DMS 273 (cell line): ENCODE measurements at regions not wholly inside any gene's neighbourhood (a gene's known extent, or its start where the extent isn't known, plus 50 kb on each side); places are given as distances from the start of the nearest gene placed in this dataset.
A peak's percentile ranks its signal among the peaks of the same experiment; 100 is the strongest.
"Not testable (repeated sequence)": the region's sequence is repeated elsewhere in the genome, so short reads cannot be mapped to it uniquely, and the experiment has no call there.

ENCODE experiments used
- DNase-seq: peaks from one replicate; lab custom pipeline; 2025; ENCODE audit not compliant: unreplicated experiment; lab: John Stamatoyannopoulos, UW

DNA sequence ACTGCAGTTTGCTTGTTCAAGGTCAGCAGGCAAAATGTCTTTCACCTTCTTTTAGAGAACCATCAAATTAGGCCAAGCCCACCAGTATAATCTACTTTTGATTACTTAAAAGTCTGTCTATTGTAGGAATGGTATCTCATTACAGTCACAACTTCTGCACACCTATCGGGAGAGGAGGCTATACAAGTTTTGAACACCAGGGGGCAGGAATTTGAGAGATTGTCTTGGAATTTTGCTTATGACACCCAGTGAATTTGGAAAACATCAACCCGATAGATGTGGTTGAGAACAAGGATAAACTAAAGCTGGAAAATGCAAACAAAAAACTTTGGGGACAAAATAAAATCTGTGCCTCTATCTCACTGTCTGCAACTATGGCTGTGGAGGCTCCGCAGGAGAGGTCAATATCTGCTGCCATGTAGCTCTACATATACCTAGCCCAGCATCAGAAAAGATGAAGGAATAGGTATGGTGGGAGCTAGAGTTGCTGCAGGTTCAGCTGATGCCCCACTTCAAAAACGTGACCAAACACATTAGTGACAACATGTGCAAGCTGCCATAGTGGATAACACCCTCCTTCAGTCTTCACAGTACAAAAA lies 1299.2 kb upstream of the SPRY2 start:
- DNase-seq: peak; percentile 48

DNA sequence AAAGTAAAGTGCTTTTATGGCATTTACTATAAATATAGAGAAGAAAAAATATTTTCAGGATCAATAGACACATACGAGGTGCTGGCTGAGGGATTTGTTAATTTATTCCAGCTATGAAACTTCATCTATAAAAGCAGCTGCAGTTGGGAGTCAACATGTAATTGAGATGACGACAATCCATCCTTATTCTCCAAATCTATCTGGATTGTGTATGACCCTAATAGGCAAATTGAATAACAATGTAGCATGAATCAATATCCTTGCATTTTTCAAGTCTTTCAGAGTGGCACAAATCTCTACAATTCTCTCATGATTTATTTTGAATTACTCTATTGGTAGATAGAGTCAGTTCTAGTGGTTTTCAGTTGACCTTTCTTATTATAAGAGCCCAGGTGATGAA lies 1296.5 kb upstream of the SPRY2 start:
- DNase-seq: no peak

DNA sequence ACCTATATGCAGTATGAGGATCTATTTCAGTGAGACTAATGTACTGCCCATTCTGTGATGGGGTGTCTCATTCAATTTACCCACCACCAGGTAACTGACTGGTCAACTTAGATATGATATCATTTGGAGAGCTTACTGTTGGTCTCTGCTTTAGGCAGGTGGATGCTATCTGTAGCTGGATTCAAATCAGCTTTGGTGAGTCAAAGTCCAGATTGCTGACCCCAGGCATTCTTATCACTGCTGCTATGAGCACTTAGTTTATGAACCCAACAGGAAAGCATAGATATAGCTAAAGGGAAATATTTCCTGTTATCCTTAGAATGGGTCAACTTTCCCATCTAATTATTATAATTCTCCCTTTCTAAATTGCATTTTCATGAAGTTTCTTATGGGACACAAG lies 1295.2 kb upstream of the SPRY2 start:
- DNase-seq: no peak

DNA sequence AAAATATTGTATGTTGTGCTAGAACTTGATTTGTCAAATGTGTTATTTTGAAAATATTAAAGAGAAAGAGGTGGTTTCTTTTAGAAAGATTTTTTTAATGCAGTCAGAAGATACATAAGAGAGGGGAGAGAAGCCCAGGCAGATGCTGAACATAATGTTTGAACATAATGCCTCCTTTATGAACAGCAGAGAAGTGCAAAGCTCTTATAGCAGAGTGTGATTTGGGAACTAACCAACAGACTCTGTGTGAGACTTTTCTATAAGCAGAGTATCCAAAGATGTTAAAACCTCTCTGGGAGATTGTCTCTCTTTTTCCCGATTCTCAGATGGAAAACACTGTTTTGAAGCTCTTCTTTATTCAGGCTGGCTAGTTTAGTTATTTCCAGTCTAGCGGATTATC lies 1274.1 kb upstream of the SPRY2 start:
- DNase-seq: no peak

DNA sequence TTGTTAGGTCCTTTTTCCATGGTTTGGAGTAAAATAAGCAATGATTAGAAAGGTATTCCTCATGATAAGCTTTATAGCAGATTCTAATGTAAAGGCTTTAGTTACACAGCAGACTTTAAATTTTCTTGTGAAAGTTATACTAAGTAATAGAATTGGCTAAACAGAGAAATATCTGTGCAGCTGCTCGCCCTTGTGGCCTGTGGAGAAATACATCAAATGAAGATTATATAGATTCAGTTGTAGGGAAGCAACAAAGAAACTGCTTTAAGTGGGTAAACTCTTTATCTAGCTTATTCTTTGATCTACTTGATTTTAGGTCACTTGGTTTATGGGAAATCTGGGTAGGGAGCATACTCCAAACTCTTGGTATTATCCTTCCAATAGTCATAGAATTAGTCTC lies 1269.7 kb upstream of the SPRY2 start:
- no peak for DNase-seq

DNA sequence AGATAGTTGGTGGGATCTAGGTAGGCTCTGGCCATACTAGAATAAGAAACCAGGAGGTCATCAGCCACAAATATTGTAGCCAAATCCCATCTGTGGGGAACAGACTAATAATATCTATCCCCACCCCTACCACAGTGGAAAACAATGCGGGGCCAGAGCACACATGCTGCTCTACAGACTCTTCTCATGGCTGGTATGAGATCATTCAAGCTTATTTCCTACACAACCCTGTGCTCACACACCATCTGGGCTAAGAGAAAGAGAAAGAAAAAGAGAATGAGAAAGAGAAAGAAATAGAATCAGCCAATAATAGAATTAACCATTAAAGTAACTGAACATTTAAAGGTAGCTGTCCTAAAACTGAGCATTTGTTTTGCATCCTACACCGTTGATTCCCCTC lies 1268.4 kb upstream of the SPRY2 start:
- no peak for DNase-seq

DNA sequence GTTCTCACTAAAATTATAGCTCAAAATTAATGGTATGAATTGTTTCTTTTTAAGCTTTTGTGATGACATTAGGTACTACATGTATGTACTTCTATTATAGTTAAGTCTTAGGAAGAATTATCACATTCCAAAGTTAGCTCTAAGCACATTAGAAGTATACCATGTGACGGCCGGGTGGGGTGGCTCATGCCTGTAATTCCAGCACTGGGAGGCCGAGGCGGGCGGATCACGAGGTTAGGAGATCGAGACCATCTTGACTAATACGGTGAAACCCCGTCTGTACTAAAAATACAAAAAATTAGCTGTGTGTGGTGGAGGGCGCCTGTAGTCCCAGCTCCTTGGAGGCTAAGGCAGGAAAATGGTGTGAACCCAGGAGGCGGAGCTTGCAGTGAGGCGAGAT lies 1265.1 kb upstream of the SPRY2 start:
- DNase-seq: no peak

DNA sequence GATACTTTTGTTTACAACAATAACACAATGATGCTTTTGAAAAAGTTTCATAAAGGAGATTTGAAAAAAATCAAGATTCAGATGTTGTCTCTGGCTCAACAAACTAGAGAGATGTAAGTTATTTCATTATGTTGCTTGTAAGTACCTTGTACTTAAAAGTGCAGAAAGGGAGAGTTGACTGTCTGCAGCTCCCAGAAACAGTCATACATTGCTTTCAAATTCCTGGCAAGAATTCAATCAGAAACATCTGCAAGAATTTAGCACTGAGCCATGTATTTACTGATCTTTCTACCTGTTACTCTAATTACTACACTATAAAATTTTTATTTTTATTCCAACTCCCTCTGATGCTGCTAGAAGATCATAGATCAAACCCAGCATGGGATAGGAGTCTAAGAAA lies 1261.3 kb upstream of the SPRY2 start:
- DNase-seq: peak; percentile 0

DNA sequence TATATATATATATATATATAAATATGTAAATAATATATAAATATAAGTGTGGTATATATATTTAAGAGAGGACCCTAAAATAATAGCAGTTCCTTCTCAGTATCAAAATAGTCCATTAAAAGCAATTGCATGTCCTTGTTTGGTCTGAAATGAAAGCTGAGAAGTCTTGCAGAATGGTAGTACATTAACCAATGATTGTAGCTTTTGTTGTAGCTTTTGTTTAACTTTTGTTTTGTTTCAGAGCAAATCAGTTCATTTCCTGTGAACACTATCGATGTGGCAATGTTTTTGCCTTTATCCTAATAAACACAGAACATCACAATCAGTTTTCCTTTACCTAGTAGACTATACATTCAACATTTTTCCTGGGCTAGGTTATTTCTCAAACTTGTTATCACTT lies 1256.2 kb upstream of the SPRY2 start:
- no peak for DNase-seq

DNA sequence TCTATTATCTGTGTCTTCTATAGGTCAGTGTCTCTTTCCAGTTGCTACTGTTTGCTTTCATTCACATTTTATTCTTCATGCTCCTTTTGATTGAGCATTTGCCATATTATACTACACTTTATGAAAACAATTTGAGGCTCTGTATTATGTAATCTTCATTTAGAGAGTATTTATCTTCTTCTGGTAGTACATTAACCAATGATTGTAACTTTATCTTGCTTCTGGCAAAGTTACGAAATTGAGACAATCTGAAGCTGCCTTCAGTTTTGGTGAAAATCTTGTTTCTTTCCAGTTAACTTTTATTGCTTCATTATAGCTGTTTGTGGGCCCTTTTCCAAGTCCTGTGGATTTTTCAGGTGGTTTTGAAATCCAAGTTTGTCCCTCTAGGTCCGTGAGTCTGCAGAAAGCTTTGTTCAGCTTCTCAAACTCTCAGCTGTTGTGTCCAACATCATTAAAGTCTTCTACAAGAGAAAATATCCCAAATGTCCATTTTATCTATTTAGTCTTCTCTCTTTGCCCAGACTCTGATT lies 1255.4 kb upstream of the SPRY2 start:
- DNase-seq: no peak

DNA sequence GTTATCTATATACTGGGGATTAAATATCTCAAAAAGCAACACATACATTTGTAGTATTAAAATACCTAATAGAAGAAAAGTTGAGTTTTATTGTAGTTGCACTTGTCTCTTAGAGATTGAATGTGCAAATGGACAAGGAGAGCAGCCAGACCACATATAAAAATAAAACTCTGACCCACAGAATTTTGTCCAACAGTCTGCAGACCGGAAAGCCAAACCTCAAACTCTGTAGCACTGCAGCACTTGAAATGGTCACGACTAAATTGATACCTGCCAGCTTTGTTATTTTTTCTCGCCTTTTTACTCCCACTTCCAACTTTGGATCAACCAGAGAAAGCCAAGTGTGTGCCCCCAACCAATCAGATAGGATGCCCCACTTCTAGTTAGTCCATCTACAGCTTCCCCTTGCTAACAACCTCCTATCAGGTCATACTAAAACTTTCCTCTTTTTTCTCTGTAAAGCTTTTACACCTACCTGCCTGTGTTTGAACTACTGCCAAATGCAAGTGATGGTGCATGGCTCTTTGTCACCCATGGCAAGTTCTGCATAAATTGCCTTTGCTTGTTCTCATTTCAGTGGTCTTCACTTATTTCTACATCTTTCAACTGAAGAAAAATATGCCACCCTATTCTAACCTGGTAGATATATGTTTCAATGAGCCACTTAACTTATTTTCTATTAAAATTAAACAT lies 1250.7 kb upstream of the SPRY2 start:
- DNase-seq: no peak

DNA sequence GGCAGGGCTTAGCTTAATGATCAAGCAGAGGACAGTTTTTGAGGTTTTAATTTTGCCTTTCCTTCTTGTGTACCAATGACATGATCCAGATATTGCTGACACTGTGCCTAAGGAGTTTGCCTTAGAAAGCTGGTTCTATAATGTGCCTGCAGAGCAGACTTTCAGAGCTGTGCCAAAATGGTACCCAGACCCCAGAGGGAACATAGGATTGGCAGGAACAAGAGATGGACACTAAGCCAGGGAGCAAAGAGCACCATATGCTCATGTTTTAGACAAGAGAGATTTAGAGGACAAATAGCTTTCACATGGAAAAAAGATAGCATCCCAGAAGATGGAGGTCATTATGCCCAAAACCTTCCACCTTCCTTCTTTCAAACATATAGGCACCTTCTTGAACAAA lies 1241.5 kb upstream of the SPRY2 start:
- DNase-seq: no peak

DNA sequence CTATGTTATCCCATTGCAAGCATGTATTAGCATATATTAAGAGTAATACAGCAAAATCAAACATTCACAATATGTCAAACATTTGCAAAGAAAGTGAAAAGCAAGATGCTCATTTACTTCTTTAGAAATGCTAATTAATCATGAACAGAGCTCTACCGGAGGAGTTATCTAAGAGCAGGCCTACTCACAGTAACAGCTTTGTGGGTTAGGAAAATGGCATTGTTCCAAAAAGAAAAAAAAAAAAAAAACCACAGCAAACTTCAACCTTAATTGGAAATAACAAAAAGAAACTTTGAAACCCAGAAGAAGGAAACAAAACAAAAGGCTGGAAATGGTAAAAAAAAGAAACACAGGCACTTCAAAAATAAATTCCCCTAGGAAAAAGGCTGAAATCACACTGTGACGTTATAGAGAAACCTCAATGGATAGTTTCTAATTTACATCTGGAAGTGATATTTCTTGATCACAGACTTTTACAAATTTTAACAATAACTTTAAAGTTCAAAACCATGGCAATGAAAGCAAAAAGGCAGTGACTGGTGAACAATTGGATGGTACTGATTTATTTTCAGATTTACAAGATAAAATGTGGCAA lies 1236.8 kb upstream of the SPRY2 start:
- DNase-seq: peak; percentile 0

DNA sequence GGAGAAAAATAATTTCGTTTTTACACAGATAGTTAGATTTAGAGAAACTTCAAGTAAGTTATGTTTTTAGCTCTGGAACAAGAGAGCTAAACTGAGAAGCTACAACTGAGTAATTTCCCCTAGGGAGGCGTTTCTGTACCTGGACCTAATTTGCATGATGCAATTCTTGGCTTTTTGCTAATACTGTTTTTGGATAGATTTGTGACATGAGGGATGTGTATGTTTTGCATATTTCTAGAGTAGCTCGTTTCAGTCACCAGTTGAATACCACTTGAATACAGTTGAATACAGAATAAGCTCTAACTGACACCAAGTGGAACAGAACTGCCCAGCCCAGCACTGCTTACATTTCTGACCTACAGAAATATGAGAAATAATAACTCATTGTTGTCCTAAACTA lies 1227.9 kb upstream of the SPRY2 start:
- no peak for DNase-seq

DNA sequence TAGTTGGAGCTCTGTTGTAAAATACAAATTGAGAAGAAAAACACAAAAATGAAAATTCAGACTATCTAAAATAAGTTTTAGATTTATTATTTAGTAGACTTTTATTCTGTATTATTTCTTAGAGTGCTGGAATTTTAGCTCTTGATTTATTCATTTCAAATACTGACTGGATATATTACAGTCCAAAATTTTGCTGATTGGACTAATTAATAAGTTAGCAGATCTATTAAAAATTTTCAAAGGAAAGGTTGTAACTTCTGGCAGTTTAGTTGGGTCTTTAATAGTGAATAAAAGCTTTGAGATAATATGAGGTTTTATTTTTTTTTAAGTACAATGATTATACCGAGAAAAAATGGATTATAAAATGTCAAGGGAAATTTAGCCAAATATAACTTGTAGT lies 1224.9 kb upstream of the SPRY2 start:
- DNase-seq: no peak

DNA sequence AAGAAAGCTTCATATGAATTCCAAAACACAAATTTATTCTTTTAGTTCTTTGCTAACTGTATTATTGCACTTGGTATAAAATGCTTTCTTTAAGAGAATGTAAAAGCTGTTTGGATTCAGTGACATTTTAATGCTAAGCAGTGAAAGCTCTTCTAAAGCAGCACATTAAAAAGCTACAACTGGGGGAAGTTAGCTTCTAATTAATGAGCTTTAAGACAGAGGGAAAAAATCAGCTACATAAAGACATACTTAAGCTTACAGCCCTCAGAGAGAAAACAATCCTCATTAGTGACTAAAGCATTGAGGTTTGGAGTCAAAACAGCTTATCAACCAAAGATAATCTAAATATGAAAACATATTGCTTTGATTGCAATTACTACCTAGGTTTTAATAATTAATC lies 1222.2 kb upstream of the SPRY2 start:
- no peak for DNase-seq

DNA sequence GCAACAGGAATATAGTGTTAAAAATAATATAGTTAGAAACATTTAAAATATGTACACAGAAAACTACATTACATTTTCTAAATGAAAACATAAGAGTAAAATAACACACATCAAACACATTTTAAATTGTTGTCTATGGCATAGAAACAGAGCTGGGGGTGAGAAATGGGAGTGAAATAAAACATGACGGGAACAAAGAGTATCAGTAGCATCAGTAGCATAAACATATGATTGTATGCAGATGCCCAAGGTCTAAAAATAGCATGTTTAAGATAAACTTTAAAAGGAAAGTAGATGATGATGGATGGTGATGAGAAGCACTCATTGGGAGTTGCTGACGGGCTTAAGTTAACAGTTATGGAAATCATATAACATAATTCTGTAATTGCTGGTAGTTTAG lies 1221.7 kb upstream of the SPRY2 start:
- no peak for DNase-seq

DNA sequence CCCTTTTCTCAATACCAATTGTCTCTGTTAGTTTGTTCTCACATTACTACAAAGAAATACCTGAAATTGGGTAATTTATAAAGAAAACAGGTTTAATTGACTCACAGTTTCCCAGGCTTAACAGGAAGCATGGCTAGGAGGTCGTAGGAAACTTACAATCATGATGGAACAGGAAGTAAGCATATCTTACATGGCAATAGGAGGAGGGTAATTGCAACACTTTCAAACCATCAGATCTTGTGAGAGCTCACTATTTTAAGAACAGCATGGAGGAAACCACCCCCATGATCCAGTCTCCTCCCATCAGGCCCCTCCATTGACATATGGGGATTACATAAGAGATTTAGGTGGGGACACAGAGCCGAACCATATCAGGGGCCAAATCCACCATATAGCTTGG lies 1210.1 kb upstream of the SPRY2 start:
- DNase-seq: no peak

DNA sequence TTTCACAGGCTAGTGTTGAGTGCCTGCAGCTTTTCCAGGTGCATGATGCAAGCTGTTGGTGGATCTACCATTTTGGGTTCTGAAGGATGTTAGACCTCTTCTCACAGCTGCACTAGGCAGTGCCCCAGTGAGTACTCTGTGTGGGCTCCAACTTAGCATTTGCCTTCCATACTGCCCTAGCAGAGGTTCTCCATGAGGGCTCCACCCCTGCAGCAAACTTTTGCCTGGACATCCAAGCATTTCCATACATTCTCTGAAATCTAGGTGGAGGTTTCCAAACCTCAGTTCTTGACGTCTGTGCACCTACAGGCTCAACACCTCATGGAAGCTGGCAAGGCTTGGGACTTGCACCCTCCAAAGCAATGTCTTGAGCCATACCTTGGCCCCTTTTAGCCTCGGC lies 1205.4 kb upstream of the SPRY2 start:
- not testable (repeated sequence) for DNase-seq

DNA sequence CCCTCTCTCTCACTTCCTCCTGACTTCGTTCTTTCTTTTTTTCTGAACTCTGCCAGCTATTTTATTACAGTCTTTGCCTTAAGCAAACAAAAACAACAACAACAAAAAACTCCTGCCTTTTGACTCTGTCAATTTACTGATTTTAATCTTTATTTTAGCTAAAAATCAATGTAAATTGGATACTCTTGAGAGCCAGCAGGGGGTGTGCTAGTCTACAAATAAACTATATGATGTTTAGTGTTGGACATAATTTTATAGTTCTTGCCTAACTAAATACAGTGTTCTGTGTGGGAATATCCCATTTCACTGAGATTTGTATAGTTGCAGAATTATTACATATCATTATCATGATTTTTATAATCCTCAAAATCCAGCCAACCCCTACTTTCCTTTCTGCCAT lies 1199.9 kb upstream of the SPRY2 start:
- DNase-seq: peak; percentile 8

DNA sequence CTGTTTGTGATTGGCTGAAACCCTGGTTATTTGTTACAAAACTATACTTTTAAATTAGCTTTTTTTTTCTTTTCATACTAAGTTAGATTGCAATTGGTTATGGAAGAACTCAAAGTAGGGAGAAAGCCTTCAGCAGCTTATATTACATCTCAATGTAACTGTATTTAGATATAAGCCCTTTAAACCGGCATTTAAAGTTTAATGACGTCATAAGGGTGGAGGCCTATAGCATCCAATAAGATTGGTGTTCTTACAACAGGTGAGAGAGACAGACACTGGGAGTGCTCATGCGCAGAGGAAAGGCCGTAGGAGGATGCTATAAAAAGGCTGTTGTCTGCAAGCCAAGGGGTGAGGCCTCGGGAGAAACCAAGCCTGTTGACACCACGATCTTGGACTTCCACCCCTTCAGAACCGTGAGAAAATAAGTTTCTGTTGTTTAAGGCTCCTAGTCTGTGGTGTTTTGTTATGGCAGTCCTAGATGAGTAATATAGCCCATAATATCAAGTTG lies 1198.8 kb upstream of the SPRY2 start:
- DNase-seq: no peak

DNA sequence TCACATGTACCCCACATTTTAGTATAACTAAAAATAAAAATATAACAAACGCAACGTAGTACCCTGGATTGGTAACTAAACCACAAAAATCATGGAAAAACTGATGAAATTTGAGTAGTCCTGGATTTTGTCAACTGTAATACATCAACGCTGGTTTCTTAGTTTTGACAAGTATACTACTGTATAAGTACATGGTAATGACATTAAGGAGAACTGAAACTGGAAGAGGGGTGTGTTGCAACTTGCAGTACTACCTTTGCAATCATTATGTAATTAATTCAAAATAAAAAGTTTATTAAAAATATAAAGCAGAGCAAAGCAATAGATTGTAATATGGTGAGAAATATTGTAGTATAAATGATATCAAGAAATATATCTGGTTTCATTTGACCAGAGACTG lies 1158.0 kb upstream of the SPRY2 start:
- DNase-seq: no peak
